HG03025 (cell line): ENCODE measurements at regions not wholly inside any gene's neighbourhood (a gene's known extent, or its start where the extent isn't known, plus 50 kb on each side); places are given as distances from the start of the nearest gene placed in this dataset.

ENCODE experiments used
- ATAC-seq: cut with Tn5 transposase; IDR thresholded peaks from one replicate; pipeline ENCODE4 v1.9.1; 2021; ENCODE audit warnings: mild to moderate bottlenecking, moderate library complexity; ENCODE audit not compliant: unreplicated experiment, low FRiP score

DNA sequence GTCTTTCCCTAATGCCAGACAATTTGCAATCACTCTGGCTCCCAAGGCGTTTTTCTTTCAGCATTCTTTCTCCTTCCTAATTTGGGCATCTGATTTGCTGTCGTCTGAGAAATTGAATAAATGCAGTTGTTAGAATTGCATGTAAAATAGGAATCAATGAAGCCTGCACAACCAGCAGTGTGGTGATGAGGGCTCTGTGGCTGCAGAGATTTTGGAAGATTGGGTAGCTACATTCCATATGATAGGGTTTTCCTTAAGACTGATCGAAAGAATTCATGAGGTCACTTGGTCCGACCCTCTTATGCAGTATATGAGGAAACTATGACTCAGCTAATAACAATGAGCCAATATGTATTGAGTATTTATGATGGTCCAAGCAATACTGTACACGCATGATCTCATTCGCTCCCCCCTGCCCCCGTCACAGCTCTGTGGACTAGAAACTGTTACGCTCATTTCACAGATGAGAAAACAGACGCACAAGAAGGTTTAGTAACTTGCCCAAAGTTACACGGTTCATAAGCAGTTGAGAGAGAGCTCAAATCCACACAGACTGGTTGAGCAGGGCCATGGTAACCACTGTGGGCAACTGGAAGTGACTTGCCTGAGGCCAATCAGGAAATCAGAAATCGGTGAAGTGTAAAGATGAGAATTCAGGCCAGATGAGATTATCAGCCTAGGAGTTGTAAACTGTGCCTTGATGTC lies 527.2 kb downstream of the GATA3 start:
- ATAC-seq = no peak

DNA sequence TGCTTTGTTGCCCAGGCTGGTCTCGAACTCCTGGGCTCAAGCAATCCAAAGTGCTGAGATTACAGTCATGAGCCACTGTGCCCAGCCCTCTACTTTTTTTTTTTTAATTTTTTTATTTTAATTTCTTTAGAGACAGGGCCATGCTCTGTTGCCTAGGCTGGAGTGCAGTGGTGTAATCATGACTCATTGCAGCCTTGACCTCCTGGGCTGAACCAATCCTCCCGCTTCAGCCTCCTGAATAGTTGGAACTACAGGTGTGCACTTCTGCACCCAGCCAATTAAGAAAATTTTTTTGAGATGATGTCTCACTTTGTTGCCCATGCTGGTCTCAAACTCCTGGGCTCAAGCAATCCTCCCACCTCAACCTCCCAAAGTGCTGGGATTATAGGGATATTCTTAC lies 528.6 kb downstream of the GATA3 start:
- ATAC-seq = no peak

DNA sequence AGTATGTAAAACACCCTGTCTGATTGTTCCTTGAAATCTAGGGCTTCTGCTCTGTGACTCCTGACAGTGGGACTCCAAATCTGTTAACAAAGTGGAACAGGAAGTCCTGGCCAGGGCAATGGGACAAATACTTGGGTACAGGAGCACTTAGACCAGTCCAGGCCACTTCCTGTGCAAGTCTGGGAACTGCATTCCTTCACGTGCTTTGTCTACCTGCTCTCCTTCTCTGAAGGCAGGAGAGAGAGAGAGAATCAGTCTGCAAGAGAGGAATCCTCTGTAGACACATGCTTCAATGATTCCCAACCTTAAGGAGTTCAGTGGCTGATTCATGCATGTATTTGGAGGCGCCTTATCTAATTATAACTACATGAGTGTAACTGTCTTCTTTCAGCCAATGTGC lies 530.2 kb downstream of the GATA3 start:
- no peak for ATAC-seq

DNA sequence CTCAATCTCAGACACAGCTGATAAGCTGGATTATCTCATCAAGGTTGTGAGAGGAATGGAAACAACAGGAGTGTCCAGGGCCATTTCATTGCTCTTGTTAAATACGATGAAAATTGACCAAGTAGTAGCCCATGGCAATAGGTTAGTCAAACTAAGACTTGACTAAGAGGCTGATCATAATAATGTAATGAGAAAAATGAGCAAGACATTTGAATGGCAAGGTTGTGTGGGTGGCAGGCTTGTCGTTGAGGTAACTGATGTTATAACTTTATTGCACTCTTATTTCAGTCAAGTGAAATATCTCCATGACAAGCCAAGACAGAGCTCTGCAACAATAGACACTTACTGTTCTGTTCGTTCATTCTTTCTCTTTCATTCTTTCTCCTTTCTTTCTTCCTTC lies 532.0 kb downstream of the GATA3 start:
- no peak for ATAC-seq

DNA sequence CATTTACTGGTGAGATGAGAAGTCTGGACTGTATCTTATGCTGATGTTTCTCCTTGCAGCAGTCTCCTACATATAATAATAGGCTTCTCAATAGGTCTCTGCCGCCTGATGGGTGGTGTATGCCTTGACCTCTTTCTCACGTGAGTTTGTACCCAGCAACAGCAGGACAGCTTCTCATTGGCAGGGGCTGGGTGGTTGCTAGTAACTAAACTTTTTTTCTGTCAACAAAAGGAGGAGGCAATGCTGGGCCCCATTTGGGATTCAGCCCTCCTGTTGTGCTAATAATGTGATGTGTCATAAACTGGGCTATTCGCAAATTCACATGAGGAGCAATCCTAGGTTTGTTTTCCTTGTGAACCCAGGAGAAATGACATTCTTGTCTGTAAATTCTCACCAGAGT lies 533.6 kb downstream of the GATA3 start:
- no peak for ATAC-seq

DNA sequence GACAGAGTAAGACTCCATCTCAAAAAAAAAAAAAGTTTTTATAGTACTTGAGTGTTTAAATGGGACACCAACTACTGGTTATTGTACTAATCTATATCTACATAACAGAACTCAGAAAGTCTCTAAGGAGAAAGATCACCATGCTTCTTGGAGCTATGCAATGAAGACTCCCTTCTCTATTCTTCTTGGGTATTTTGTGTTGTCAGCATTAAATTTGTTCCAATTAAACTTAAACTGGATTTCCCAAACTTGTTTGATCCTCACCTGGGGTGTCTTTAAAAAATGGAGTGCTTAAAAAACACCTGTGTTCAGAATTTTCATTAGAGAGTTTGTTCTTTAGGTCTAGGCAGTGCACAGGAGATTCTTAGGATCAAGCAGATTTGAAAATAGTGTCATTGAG lies 536.0 kb downstream of the GATA3 start:
- ATAC-seq = no peak

DNA sequence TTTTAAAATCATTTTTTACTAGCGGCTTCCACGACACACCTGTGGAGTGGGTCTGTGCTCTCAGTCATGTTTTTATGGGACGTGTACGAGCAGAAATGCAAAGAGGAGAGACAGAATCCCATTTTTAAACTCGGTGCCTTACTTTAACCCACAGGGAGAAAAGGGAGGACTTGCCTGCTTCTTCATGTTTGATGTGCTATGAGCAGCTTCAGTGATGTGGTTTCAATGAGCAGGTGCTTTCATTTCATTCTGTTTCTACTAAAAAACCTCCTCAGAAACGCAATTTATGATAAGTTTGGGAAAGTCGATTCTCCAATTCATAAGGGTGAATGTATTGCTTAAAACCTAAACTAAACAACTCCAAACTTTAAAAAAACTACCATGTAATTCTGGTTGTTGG lies 537.2 kb downstream of the GATA3 start:
- ATAC-seq = no peak

DNA sequence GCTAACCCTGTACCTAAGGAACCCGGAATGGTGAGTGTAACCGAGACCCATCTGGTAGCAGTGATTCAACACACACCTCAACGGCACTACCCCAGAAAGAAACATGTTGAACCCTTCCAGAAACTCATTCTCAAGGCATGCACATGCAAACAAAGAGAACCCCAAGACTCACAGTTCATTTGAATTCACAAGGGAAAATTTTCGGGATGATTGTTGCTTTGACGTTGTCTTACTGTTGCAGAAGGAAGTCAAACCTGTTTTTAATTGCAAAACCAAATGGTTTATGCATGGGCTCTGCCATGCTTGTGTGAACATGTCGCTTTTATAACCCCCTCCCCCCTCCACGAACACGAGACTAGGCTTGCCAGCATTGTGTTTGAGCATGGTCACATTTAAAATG lies 539.7 kb downstream of the GATA3 start:
- ATAC-seq = no peak

DNA sequence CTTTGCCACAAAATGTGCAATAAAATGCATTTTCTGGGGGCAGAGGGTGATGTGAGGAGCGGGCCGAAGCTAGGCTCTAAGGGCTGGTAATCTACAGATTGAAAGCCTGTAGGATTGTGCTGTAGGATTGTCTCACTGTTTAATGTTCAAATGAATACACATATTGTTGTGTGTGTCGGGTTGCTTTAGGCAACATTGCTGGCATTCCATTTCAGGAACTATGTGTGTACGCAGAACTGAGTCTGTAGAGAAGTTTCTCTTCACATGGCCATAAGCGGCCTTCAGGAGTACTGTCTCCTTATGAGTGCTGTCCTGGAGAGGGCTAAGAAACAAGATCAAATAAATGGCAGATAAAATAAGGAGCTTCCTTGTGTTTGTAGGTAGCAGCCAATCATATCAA lies 540.2 kb downstream of the GATA3 start:
- ATAC-seq = no peak

DNA sequence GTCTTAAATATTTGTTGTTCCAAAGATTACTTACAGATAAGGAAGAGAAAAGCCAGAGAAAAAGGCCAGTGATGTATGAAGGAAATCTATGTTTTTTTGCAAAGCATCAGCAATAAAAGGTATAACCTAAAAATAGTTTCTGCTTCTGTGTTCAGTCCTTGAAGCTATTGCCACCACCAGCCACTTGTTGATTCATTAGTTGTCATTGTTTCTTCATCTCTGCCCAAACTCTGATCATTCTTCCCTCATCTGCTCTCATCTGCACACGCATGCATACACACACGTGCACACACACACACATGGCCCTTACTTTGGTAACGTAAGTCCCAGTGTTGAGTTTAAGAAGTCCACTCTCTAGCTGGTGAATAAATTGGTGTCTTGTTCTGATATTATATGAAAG lies 540.7 kb downstream of the GATA3 start:
- no peak for ATAC-seq

DNA sequence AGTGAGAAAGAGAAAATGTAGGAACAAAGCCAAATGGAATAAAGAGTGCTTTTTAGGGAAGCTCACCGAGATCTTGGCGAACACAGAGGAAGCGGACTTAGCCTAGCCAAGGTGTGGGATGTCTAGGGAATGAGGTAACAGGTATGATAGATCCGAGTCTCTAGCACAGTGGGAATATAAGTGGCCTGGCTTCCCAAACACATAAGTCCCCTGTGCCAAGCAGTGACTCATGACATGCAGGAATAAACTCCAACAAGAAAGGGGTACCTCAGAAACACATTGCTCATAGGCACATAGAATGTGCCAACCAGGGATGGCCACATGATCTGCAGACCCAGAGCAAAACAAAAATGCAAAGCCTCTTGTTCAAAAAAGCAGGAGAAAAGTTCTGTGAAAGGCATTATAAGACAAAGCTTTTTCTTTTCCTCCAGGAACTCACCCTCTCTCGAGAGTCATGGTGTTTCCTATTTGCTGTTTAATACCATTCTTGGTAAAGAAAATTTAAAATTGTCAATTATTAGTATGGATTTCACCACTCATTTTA lies 542.5 kb downstream of the GATA3 start:
- no peak for ATAC-seq

DNA sequence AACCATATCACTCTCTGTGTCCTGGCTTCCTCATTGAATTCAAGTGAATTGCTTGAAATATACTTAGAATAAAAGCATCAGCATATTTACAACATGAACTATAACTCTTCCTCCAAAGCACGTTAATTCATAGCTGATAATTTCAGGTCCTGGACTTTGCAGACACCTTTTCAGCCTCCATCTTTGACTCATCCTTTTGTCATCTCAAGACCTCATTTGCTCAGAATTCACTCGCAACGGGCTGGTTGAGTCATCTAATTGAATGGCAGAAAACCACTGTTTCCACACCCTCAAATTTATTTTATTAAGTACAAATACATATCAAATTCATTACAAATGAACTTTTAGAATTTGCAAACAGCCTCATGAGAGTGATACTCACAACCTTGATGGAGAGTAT lies 545.7 kb downstream of the GATA3 start:
- ATAC-seq = no peak

DNA sequence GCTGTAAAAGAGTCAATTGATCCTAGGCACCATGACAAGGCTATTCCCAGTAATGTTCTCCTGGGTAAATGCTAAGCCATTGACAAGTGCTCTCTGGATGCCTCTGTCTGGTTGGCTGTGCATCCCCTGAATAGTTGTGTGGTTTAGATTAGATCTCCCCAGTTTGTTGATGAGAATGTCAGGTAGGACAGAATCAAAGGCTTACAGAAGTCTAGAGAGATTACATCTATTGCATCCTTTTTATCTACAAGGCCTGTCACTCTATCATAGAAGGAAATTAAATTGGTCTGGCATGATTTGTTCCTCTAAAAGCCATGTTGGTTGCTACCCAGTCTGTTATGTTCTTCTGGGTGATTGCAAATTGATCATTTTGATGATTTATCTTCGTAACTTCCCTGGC lies 548.3 kb downstream of the GATA3 start:
- ATAC-seq = no peak

DNA sequence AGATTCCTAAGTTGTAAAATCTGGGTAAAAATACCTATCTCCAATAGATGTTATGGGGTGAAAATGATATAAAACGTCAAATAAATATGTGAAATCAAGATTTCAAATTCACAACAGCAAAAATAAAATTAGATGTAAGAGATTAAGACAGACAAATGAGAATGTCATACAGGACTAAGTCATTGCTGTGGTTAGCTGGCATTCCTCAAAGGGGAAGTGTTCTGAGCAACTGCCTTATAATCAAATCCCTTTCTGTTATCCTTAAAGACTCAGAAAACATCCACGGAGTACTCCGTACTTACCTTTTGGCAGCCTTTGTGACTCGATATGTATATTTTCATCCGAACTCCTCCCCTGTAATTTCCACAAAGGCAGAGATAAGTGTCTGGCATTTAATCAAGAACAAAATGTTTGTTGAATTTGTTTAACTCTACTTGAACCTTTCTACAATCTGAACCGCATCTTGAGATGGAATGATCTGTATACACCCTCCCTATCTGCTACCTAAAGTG lies 559.6 kb downstream of the GATA3 start:
- no peak for ATAC-seq

DNA sequence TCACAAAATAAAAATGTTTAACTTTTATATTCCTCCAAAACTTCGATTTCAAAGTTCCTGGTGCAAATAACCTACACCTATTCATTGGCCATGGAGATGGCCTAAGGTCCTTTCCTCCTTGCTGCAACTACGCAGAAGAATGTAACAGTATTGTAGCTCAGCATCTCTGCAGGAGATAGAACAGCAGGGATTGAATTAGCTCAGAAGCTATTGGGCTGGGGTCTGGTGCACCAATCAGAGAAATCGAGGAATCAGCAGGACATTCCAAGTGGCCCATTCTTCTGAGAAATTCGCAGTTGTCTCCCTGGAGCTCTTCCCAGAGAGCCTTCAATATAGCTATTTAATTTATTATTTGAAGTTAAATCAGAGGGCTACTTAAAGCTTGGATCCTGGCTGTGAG lies 560.6 kb downstream of the GATA3 start:
- ATAC-seq = no peak

DNA sequence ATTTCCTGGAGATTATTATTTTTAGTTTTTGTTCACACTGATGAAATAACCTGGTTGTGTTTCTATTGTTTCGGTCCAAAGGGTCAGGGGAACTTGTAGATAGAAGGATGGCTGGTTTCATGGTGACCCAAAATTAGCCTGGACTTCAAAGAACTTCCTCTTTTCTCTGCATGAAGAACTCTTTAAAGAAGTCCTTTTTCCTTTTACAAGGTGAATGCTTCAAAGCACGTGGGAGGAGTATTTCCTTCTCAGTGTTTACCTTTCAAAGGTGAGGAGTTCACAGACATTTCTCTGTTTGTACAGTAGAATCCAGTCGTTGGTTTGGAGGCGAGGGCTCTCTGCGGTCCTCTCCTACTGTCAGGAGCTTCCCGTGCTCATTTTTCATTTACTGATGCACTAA lies 561.7 kb downstream of the GATA3 start:
- peak; percentile 85 for ATAC-seq

DNA sequence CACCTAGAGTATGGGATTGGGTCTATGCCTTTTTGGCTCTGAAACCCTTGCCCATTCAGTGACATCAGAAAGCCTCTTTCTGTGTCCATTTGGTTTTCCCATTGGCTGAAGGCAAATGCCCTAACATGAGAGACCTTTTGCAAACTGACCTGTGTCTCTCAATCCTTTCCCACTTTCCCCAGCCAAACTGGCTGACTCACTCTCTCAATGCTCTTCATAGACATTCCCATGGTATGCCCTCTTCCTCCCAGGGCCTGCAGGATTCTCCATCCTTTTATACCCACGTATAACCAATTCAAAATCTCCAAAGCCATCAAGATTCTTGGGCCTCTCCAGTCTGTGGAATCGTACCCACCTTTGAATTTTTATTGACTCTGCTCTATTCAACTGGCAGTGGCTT lies 563.3 kb downstream of the GATA3 start:
- no peak for ATAC-seq

DNA sequence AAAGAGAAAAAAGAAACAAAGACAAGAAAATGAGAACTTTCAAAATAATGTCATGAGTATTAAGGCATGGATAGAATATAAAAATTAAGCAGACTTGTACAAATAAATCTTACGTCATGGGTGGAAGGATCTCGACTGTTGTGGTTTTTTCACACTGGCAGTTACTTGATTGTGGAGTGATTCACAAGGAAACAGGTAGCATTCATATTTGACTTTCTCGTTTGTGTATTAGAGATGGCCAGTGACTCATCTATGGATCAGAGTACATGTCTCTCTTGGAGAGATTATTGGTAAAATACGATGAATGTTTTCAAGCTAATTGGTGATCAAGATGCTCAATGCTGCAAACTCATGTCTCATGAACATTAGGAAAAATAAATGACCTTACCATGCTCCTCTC lies 564.3 kb downstream of the GATA3 start:
- no peak for ATAC-seq

DNA sequence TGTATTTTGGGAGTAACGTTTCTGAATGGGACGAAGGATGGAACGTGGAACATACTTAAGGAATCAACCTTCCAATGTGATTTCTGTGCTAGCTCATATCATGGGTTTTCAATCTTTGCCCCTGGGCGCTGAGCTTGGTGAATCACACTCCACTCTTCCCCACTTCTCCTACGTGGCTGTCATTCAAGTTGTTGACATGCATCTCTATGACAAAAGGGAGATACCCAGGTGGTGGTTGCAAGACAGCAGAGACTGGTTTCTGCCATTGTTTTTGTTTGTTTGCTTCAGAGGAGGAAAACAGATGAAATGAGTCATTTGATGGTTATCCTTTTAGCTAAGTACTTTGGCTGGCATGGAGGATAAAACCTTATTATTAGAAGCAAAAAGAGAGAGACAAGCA lies 573.9 kb downstream of the GATA3 start:
- ATAC-seq = no peak

DNA sequence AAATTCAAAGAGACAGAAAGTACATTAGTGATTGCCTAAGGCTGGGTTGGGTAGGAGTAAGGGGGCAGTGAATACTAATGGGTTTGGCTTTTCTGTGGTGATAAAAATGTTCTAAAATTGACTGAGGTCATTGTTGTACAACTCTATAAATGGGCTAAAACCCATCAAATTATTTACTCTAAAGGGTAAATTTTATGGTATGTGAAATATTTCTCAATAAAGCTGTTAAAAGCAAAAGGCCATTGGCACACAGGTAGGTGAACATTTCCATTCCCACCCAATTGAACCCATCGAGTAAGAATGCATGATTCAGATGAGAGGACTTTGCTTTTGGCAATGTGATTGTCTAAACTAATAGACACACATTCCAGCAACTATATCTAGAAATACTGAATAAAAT lies 579.4 kb downstream of the GATA3 start:
- no peak for ATAC-seq

DNA sequence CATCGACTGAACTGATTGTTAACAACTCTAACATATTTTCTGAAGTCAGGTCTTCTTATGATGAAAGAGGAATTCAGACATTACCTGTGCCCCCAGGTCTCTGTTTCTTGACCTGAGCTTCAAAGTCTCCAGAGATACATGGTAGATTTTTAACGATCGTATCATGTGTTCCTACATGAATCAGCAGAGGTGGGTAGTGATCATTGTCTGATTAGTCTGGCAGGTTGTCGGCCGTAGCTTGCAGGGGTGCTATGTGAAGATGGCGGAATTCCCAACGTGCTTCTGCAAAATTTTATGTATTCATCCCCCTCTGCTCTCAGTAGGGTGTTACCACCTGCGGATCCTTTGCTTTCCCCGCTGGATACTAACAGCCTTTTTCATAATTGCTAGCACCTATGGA lies 581.9 kb downstream of the GATA3 start:
- ATAC-seq = no peak

DNA sequence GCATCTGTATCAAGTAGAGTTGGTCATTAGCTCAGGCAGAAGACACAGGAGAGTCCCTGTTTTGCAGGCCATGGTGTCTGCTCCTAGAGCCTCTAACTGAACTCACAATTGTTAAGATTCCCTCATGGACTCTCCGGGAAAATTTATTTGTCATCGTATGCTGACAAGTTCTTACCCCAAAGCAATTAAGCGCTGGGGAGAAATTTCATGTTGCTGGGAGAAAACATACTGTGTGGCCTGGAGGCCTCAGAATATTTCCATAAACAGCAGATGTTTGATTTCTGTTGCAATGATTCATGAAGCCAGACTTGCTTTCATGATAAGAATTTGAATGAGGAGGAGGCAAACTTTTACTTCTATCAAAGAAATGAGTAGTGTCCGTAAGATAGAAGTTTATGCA lies 583.2 kb downstream of the GATA3 start:
- no peak for ATAC-seq
